ENCODE measurements at regions not wholly inside any gene's neighbourhood (a gene's known extent, or its start where the extent isn't known, plus 50 kb on each side); places are given as distances from the start of the nearest gene placed in this dataset.

GRCh38 chr2:37425408-37425807 lies 81.0 kb downstream of the QPCT start:
- no peak for DNase-seq

GRCh38 chr2:37427241-37427640 lies 82.8 kb downstream of the QPCT start:
- no peak for DNase-seq

GRCh38 chr2:37436323-37436722 lies 91.9 kb downstream of the QPCT start:
- no peak for DNase-seq

GRCh38 chr2:37439131-37439642 lies 94.8 kb downstream of the QPCT start:
- no peak for DNase-seq

- no peak for DNase-seq
These were observed 96.6 kb downstream of the QPCT start for GRCh38 chr2:37441055-37441454.

- no peak for DNase-seq
These were observed 98.7 kb downstream of the QPCT start for GRCh38 chr2:37443082-37443481.

- DNase-seq: no peak
These were observed 103.0 kb downstream of the QPCT start for GRCh38 chr2:37447446-37447845.

GRCh38 chr2:37448342-37449120 lies 104.1 kb downstream of the QPCT start:
- no peak for DNase-seq

- peak; percentile 73 for DNase-seq
These were observed 105.4 kb downstream of the QPCT start for GRCh38 chr2:37449761-37450296.

- DNase-seq: no peak
These were observed 108.6 kb downstream of the QPCT start for GRCh38 chr2:37453027-37453426.

GRCh38 chr2:37454851-37455762 lies 110.7 kb downstream of the QPCT start:
- DNase-seq: peak; percentile 72

- DNase-seq: no peak
These were observed 112.0 kb downstream of the QPCT start for GRCh38 chr2:37456479-37456878.

- DNase-seq: peak; percentile 14
These were observed 113.0 kb downstream of the QPCT start for GRCh38 chr2:37457401-37457901.

- DNase-seq: no peak
These were observed 113.7 kb downstream of the QPCT start for GRCh38 chr2:37458133-37458532.

- DNase-seq: peak; percentile 40
These were observed 114.9 kb downstream of the QPCT start for GRCh38 chr2:37459095-37459981.

GRCh38 chr2:37460896-37461229 lies 116.4 kb downstream of the QPCT start:
- DNase-seq: no peak

GRCh38 chr2:37464067-37464466 lies 119.6 kb downstream of the QPCT start:
- DNase-seq: peak; percentile 30

- DNase-seq: no peak
These were observed 122.2 kb downstream of the QPCT start for GRCh38 chr2:37466533-37467222.

GRCh38 chr2:37468170-37468569 lies 123.7 kb downstream of the QPCT start:
- no peak for DNase-seq

GRCh38 chr2:37469126-37469525 lies 124.7 kb downstream of the QPCT start:
- DNase-seq: no peak

- no peak for DNase-seq
These were observed 126.7 kb downstream of the QPCT start for GRCh38 chr2:37471104-37471503.

- peak; percentile 57 for DNase-seq
These were observed 127.6 kb downstream of the QPCT start for GRCh38 chr2:37471994-37472393.
